Neuronal stem cell (in vitro differentiated cells): ENCODE measurements at regions not wholly inside any gene's neighbourhood (a gene's known extent, or its start where the extent isn't known, plus 50 kb on each side); places are given as distances from the start of the nearest gene placed in this dataset.
"Not testable (repeated sequence)": the region's sequence is repeated elsewhere in the genome, so short reads cannot be mapped to it uniquely, and the experiment has no call there.

Experiments used
- DNase-seq: peaks from one replicate; pipeline ENCODE4 v3.0.0-alpha.2; 2013; ENCODE audit warnings: low spot score
- H2AFZ ChIP-seq: one replicate; pipeline ENCODE4 v1.6.1; 2013; ENCODE audit warnings: mild to moderate bottlenecking, low read length, inconsistent platforms
- H2AK5ac ChIP-seq: 2 replicates; pipeline ENCODE4 v1.6.1; 2013; ENCODE audit warnings: low read depth, mild to moderate bottlenecking, inconsistent platforms, low read length, moderate library complexity, mixed read lengths
- H2BK120ac ChIP-seq: 2 replicates; pipeline ENCODE4 v1.6.1; 2013; ENCODE audit warnings: low read depth, mild to moderate bottlenecking, inconsistent platforms, low read length, moderate library complexity, mixed read lengths
- H2BK12ac ChIP-seq: one replicate; pipeline ENCODE4 v1.6.1; 2013; ENCODE audit warnings: low read length, inconsistent platforms
- H2BK15ac ChIP-seq: 2 replicates; pipeline ENCODE4 v1.6.1; 2013; ENCODE audit warnings: mild to moderate bottlenecking, low read length, inconsistent platforms, mixed read lengths
- H2BK5ac ChIP-seq: one replicate; pipeline ENCODE4 v1.6.1; 2013; ENCODE audit warnings: inconsistent platforms, mild to moderate bottlenecking, low read length, moderate library complexity
- H3K14ac ChIP-seq: one replicate; pipeline ENCODE4 v1.6.1; 2013; ENCODE audit warnings: low read length, inconsistent platforms
- H3K18ac ChIP-seq: 2 replicates; pipeline ENCODE4 v1.6.1; 2013; ENCODE audit warnings: low read length, inconsistent platforms
- H3K23ac ChIP-seq: 2 replicates; pipeline ENCODE4 v1.6.1; 2013; ENCODE audit warnings: low read depth, mild to moderate bottlenecking, mixed read lengths, low read length, inconsistent platforms; ENCODE audit not compliant: poor library complexity
- H3K27ac ChIP-seq: replicated peaks from 3 replicates; pipeline ENCODE4 v1.5.1; 2013; ENCODE audit warnings: low read length, inconsistent platforms
- H3K27me3 ChIP-seq, 3 experiments: 2 replicates each; pipeline ENCODE4 v1.6.1; 2013; ENCODE audit warnings: low read length in 3 of 3, mild to moderate bottlenecking in 2 of 3, inconsistent platforms in 1 of 3, low read depth in 1 of 3, mixed read lengths in 1 of 3, moderate library complexity in 1 of 3; ENCODE audit not compliant: control insufficient read depth in 3 of 3, insufficient read depth in 3 of 3
- H3K36me3 ChIP-seq, 2 donors: replicated peaks in 1 of 2; 2 replicates each; pipeline ENCODE4 v1.6.1; 2013; ENCODE audit warnings: low read length in 2 of 2; ENCODE audit not compliant: control insufficient read depth in 2 of 2, insufficient read depth in 2 of 2
- H3K4ac ChIP-seq: 2 replicates; pipeline ENCODE4 v1.6.1; 2013; ENCODE audit warnings: inconsistent platforms, mild to moderate bottlenecking, low read length, moderate library complexity
- H3K4me1 ChIP-seq, 2 donors: 1 replicate in 1 of 2; 2 replicates in 1 of 2; pipeline ENCODE4 v1.6.1; 2013; ENCODE audit warnings: low read length in 2 of 2, low read depth in 1 of 2; ENCODE audit not compliant: control insufficient read depth in 2 of 2, insufficient read depth in 1 of 2
- H3K4me2 ChIP-seq: one replicate; pipeline ENCODE4 v1.6.1; 2013; ENCODE audit warnings: mild to moderate bottlenecking, low read length, inconsistent platforms; ENCODE audit not compliant: insufficient read depth, poor library complexity, severe bottlenecking
- H3K4me3 ChIP-seq, 2 donors: 2 replicates each; pipeline ENCODE4 v1.5.1; 2013; ENCODE audit warnings: low read length in 2 of 2, mild to moderate bottlenecking in 2 of 2, inconsistent platforms in 1 of 2, moderate library complexity in 1 of 2
- H3K79me1 ChIP-seq: one replicate; pipeline ENCODE4 v1.6.1; 2013; ENCODE audit warnings: low read depth, mild to moderate bottlenecking, inconsistent platforms, low read length, moderate library complexity
- H3K9ac ChIP-seq: one replicate; pipeline ENCODE4 v1.6.1; 2013; ENCODE audit warnings: mild to moderate bottlenecking, low read depth, low read length, inconsistent platforms; ENCODE audit not compliant: poor library complexity
- H3K9me3 ChIP-seq, 2 donors: replicated peaks in 1 of 2; 2 replicates each; pipeline versions ENCODE3 to v1.6.1; 2013; ENCODE audit warnings: low read length in 2 of 2, mild to moderate bottlenecking in 2 of 2, inconsistent platforms in 1 of 2, low read depth in 1 of 2, mixed read lengths in 1 of 2, moderate library complexity in 1 of 2; ENCODE audit not compliant: control insufficient read depth in 2 of 2, insufficient read depth in 1 of 2
- H4K8ac ChIP-seq: one replicate; pipeline ENCODE4 v1.6.1; 2013; ENCODE audit warnings: low read depth, mild to moderate bottlenecking, inconsistent platforms, low read length, moderate library complexity
- H4K91ac ChIP-seq: one replicate; pipeline ENCODE4 v1.6.1; 2013; ENCODE audit warnings: low read length, low read depth, mild to moderate bottlenecking, inconsistent platforms; ENCODE audit not compliant: poor library complexity
- WGBS, 2 donors: extraction: QIAGEN DNeasy Blood & Tissue Kit; methylation state at CpG; one replicate each; pipeline ENCODE4 v1.1.7; 2013; ENCODE audit warnings: missing lambda C conversion rate in 2 of 2, mixed read lengths in 1 of 2; ENCODE audit not compliant: insufficient read length in 2 of 2, insufficient replicate concordance in 1 of 2; ENCODE audit errors: extremely low coverage in 2 of 2; 5-methylcytosine and 5-hydroxymethylcytosine counted together

- Histone ChIP-seq H2AK5ac (no peak overlapping the region), H3K36me3 (peaks cover 0 to 2% of the 10 kb centered on the region in 2 donors), H3K9me3 (no peaks in the 10 kb centered on the region), H3K4me3 (no peak overlapping the region), H3K4ac (no peak overlapping the region), H3K18ac (no peak overlapping the region), H3K27me3 (no peaks in the 10 kb centered on the region), H3K4me2 (no peak overlapping the region), H3K27ac (no peak overlapping the region), H2BK15ac (no peak overlapping the region), H3K79me1 (no peaks in the 10 kb centered on the region), H3K9ac (no peak overlapping the region), H4K8ac (no peak overlapping the region), H3K14ac (no peak overlapping the region), H3K4me1 (no peaks in the 10 kb centered on the region), H4K91ac (no peak overlapping the region), H2BK120ac (no peak overlapping the region), H2AFZ (no peak overlapping the region), H2BK5ac (no peak overlapping the region), H3K23ac (no peak overlapping the region), H2BK12ac (no peak overlapping the region)
- no peak for DNase-seq
- WGBS, 2 donors = no CpG with 5 or more reads among the region's 5 CpGs
Measured at GRCh38 chr6:22206106-22206505, 90.7 kb downstream of the PRL start.

DNA sequence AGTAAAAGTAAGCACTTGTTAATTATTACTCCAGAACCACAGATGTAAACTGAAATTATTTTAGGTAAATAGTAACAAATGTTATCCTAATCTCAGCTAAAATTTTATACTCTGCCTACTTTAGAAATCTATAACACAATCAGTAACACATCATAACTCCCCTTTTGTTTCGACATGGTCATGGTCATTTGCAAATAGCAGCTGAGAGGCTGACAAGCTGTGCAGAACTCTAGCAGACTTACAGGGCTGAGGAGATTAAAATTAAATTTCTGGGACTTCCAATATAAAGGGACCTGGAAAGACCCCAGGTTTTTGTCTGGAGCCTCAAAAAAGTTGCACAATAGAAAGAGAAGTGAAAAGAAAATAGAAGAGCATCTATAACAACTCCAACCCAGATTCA, 88.8 kb downstream of the PRL start:
- Histone ChIP-seq H3K4me3 (no peak overlapping the region), H3K4me1 (no peaks in the 10 kb centered on the region), H3K23ac (no peak overlapping the region), H3K79me1 (no peaks in the 10 kb centered on the region), H2AFZ (no peak overlapping the region), H3K9ac (no peak overlapping the region), H3K9me3 (no peaks in the 10 kb centered on the region), H3K27me3 (no peaks in the 10 kb centered on the region), H4K91ac (no peak overlapping the region), H3K14ac (no peak overlapping the region), H3K27ac (no peak overlapping the region), H3K18ac (no peak overlapping the region), H3K36me3 (peaks cover 0 to 2% of the 10 kb centered on the region in 2 donors), H2BK15ac (no peak overlapping the region), H2BK12ac (no peak overlapping the region), H2BK120ac (no peak overlapping the region), H3K4me2 (no peak overlapping the region), H2BK5ac (no peak overlapping the region), H4K8ac (no peak overlapping the region), H2AK5ac (no peak overlapping the region), H3K4ac (no peak overlapping the region)
- no peak for DNase-seq
- no CpG with 5 or more reads among the region's 1 CpG for WGBS, 2 donors

- H2BK120ac ChIP-seq = no peak overlapping the region
- no peak overlapping the region for H3K4me2 ChIP-seq
- no peak overlapping the region for H2BK5ac ChIP-seq
- H3K18ac ChIP-seq = no peak overlapping the region
- no peaks in the 10 kb centered on the region for H3K27me3 ChIP-seq
- no peaks in the 10 kb centered on the region for H3K79me1 ChIP-seq
- H3K27ac ChIP-seq = no peak overlapping the region
- H3K4me3 ChIP-seq = no peak overlapping the region
- peaks cover 0 to 1% of the 10 kb centered on the region in 2 donors for H3K9me3 ChIP-seq
- no peak for DNase-seq
- no peak overlapping the region for H2AFZ ChIP-seq
- no peak overlapping the region for H3K4ac ChIP-seq
- WGBS, 2 donors = no CpG with 5 or more reads among the region's 5 CpGs
- no peak overlapping the region for H3K9ac ChIP-seq
- no peak overlapping the region for H2AK5ac ChIP-seq
- no peak overlapping the region for H4K8ac ChIP-seq
- H3K14ac ChIP-seq = no peak overlapping the region
- H3K23ac ChIP-seq = no peak overlapping the region
- no peak overlapping the region for H2BK15ac ChIP-seq
- no peaks in the 10 kb centered on the region for H3K4me1 ChIP-seq
- no peaks in the 10 kb centered on the region for H3K36me3 ChIP-seq
- H2BK12ac ChIP-seq = no peak overlapping the region
- H4K91ac ChIP-seq = no peak overlapping the region
Measured at GRCh38 chr6:22214314-22214713, 82.5 kb downstream of the PRL start.

- WGBS, 2 donors = no CpG with 5 or more reads among the region's 3 CpGs
- not testable (repeated sequence) for H2BK12ac ChIP-seq
Measured at GRCh38 chr6:22215474-22215873, 81.4 kb downstream of the PRL start.

More at GRCh38 chr6:22215474-22215873, 81.4 kb downstream of the PRL start:
- not testable (repeated sequence) for H3K27me3 ChIP-seq, H3K23ac ChIP-seq, H2BK5ac ChIP-seq, H4K8ac ChIP-seq, H3K4ac ChIP-seq, H2AFZ ChIP-seq, H3K4me3 ChIP-seq, H3K18ac ChIP-seq, H3K36me3 ChIP-seq, H3K9ac ChIP-seq, H2AK5ac ChIP-seq, H3K27ac ChIP-seq, H2BK120ac ChIP-seq, H4K91ac ChIP-seq, H3K9me3 ChIP-seq, H3K4me2 ChIP-seq, H2BK15ac ChIP-seq, H3K79me1 ChIP-seq, H3K4me1 ChIP-seq, DNase-seq, H3K14ac ChIP-seq
